ENCODE measurements at regions not wholly inside any gene's neighbourhood (a gene's known extent, or its start where the extent isn't known, plus 50 kb on each side); places are given as distances from the start of the nearest gene placed in this dataset.
"Not testable (repeated sequence)": the region's sequence is repeated elsewhere in the genome, so short reads cannot be mapped to it uniquely, and the experiment has no call there.

- no peak for DNase-seq (ENCODE audit: low read depth)
These were observed 54.4 kb upstream of the LGR5 start for GRCh38 chr12:71385155-71385554.

- DNase-seq (ENCODE audit: low read depth): not testable (repeated sequence)
These were observed 62.8 kb upstream of the LGR5 start for GRCh38 chr12:71376711-71377355.

GRCh38 chr12:71371122-71371521 is 68.5 kb upstream of the LGR5 start:
- DNase-seq (ENCODE audit: low read depth): peak; percentile 18

- DNase-seq (ENCODE audit: low read depth): no peak
These were observed 79.6 kb upstream of the LGR5 start for GRCh38 chr12:71360013-71360412.

GRCh38 chr12:71356569-71356968 is 83.0 kb upstream of the LGR5 start:
- DNase-seq (ENCODE audit: low read depth): no peak

GRCh38 chr12:71354871-71355270 is 84.7 kb upstream of the LGR5 start:
- no peak for DNase-seq (ENCODE audit: low read depth)

- DNase-seq (ENCODE audit: low read depth): no peak
These were observed 86.0 kb upstream of the LGR5 start for GRCh38 chr12:71353607-71354006.

GRCh38 chr12:71349950-71350349 is 89.6 kb upstream of the LGR5 start:
- DNase-seq (ENCODE audit: low read depth): no peak

GRCh38 chr12:71338933-71339332 is 100.7 kb upstream of the LGR5 start:
- no peak for DNase-seq (ENCODE audit: low read depth)

GRCh38 chr12:71335963-71336257 is 103.7 kb upstream of the LGR5 start:
- DNase-seq (ENCODE audit: low read depth): no peak

GRCh38 chr12:71335151-71335962 is 104.2 kb upstream of the LGR5 start:
- no peak for DNase-seq (ENCODE audit: low read depth)

GRCh38 chr12:71333418-71333817 is 106.2 kb upstream of the LGR5 start:
- no peak for DNase-seq (ENCODE audit: low read depth)

GRCh38 chr12:71329956-71330355 is 109.6 kb upstream of the LGR5 start:
- DNase-seq (ENCODE audit: low read depth): no peak

- DNase-seq (ENCODE audit: low read depth): no peak
These were observed 118.1 kb upstream of the LGR5 start for GRCh38 chr12:71321531-71321930.

- DNase-seq (ENCODE audit: low read depth): no peak
These were observed 118.5 kb upstream of the LGR5 start for GRCh38 chr12:71321130-71321529.

GRCh38 chr12:71315328-71315985 is 124.1 kb upstream of the LGR5 start:
- no peak for DNase-seq (ENCODE audit: low read depth)

GRCh38 chr12:71312768-71313403 is 126.7 kb upstream of the LGR5 start:
- DNase-seq (ENCODE audit: low read depth): no peak

GRCh38 chr12:71311611-71312010 is 128.0 kb upstream of the LGR5 start:
- not testable (repeated sequence) for DNase-seq (ENCODE audit: low read depth)

- DNase-seq (ENCODE audit: low read depth): no peak
These were observed 132.8 kb upstream of the LGR5 start for GRCh38 chr12:71306808-71307207.

GRCh38 chr12:71304306-71304705 is 135.3 kb upstream of the LGR5 start:
- DNase-seq (ENCODE audit: low read depth): no peak

- DNase-seq (ENCODE audit: low read depth): no peak
These were observed 136.4 kb upstream of the LGR5 start for GRCh38 chr12:71303199-71303598.

GRCh38 chr12:71300772-71301675 is 138.6 kb upstream of the LGR5 start:
- DNase-seq (ENCODE audit: low read depth): no peak
